Activated CD4-positive, alpha-beta T cell treated with anti-CD3 and anti-CD28 coated beads, Interleukin-2, amount 10 ng/mL, durations not matched to agents 7 days and 5 days (primary cell): ENCODE measurements at regions not wholly inside any gene's neighbourhood (a gene's known extent, or its start where the extent isn't known, plus 50 kb on each side); places are given as distances from the start of the nearest gene placed in this dataset.

Source experiments
- CTCF ChIA-PET: fragments of 350-600 bp; sonication (Branson Sonifier 250); formaldehyde crosslinking; loops from one replicate; lab custom pipeline; 2021; ENCODE audit warnings: antibody characterized with exemption; lab: Charles Lee
- POLR2A ChIA-PET: fragments of 350-600 bp; sonication (Branson Sonifier 250); formaldehyde crosslinking; loops from one replicate; lab custom pipeline; 2021; ENCODE audit warnings: antibody characterized with exemption; lab: Charles Lee
- DNase-seq: peaks from one replicate; pipeline ENCODE4 v3.0.0-alpha.2; 2020
- H3K27ac Mint-ChIP-seq: one replicate; pipeline ENCODE4 v1.8.0; 2021; ENCODE audit warnings: mild to moderate bottlenecking, moderate library complexity, mixed read lengths
- H3K27me3 Mint-ChIP-seq: one replicate; pipeline ENCODE4 v1.8.0; 2021; ENCODE audit warnings: mixed read lengths
- H3K36me3 Mint-ChIP-seq: one replicate; pipeline ENCODE4 v1.8.0; 2021; ENCODE audit warnings: low read depth, mixed read lengths
- H3K4me1 Mint-ChIP-seq: one replicate; pipeline ENCODE4 v1.8.0; 2021; ENCODE audit warnings: mixed read lengths
- H3K4me3 Mint-ChIP-seq: one replicate; pipeline ENCODE4 v1.8.0; 2021; ENCODE audit warnings: mild to moderate bottlenecking, moderate library complexity, mixed read lengths
- H3K9me3 Mint-ChIP-seq: one replicate; pipeline ENCODE4 v1.8.0; 2021; ENCODE audit warnings: mixed read lengths

DNA sequence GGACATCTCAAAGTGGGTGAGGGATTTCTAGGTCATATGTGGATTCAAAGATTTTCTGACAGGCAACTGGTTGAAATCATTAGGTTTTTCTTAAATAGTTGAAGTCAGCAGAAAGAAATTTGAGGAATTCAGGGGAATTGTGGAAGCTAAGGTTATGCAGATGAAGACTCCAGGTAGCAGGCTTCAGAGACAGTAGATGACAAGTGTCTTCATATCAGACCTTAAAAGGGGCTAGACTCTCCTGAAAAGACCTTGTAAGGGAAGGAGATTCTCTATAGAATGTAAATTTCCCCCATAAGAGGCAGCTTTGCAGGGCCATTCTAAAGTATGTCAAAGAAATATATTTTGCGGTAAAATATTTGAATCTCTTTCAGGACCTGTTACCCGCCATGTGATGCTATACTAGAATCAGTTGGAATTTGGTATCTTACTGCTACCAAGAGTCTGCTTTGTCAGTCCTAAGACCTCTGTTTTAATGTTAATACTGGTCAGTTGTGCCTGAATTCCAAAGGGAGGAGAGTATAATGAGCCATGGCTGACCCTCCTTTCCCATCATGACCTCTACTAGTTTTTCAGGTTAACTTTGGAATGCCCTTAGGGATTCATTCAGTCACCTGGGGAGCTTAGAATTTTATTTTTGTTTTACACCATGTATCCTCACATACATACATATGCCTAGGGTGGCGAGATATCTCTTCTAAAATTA is 1115.5 kb upstream of the SLC10A2 start:
- peaks cover 8% of the 10 kb centered on the region for H3K9me3 Mint-ChIP-seq
- H3K27me3 Mint-ChIP-seq = no peaks in the 10 kb centered on the region
- H3K4me3 Mint-ChIP-seq = no peak overlapping the region
- no peak for DNase-seq
- H3K36me3 Mint-ChIP-seq = no peaks in the 10 kb centered on the region
- ChIA-PET POLR2A (no interaction called here), CTCF (no interaction called here)
- no peaks in the 10 kb centered on the region for H3K4me1 Mint-ChIP-seq
- no peak overlapping the region for H3K27ac Mint-ChIP-seq

DNA sequence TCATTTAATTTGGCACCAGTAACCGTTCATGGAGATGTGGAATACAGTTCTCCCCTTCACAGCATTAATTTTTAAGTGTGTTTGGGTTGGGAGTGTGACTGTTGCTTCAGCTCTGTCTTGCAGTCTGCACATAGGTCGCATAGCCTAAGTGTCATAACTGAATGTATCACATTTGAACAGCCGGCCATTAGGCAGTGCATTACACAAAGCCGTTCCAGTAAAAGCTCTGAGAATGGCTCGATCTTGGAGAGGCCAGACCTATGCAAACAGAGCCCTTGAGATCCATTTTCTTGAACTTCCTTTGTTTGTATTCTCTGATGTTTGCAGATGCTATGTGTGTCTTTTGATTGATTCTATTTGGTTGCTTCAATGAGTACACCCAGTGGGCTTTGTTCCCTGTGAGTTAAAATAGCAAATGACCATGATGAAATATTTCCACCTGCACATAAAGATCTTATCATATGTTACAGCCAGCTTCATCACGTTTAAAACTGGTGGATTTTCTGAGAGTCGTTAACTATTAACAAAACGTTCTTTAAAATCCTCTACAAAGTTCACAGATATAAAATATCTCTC is 1104.9 kb upstream of the SLC10A2 start:
- Mint-ChIP-seq H3K27ac (no peak overlapping the region), H3K4me1 (no peaks in the 10 kb centered on the region), H3K27me3 (no peaks in the 10 kb centered on the region), H3K9me3 (no peaks in the 10 kb centered on the region), H3K36me3 (no peaks in the 10 kb centered on the region), H3K4me3 (no peak overlapping the region)
- DNase-seq = no peak
- ChIA-PET CTCF (no interaction called here), POLR2A (no interaction called here)

DNA sequence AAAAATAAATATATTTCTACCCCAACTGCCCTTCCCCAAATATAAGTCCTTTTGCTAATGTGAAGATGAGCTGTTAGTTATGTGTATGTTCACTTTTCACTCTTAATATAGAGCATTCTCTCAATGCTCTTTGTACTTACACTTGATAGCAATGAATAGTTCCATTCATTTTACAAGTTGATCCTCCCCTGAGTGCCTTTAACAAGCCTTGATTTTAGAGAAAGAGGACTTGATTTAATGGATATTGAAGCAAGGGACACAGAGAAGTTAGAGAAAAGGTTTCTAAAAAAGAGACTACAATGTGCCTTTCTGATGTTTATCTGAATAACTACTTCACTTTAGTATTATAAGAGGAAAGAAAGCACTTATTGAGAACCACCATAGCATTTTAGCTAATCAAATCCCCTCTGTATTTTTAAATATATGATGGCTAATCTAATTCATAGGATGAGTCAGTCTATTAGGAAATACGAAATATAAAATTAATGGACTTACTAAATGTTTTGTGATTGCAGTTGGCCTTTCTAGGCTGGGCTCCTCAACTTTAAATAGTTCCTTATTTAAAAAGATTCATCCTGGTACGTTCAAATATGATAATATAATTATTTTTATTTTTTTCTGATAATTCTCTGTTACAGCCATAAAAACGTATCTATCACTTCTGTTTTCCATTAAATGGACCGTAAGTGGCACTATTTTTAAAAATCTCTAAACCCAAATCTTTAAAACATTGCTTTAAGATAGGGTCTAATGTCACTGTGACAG is 1097.8 kb upstream of the SLC10A2 start:
- Mint-ChIP-seq H3K36me3 (no peaks in the 10 kb centered on the region), H3K27ac (no peak overlapping the region), H3K27me3 (no peaks in the 10 kb centered on the region), H3K4me3 (no peak overlapping the region), H3K4me1 (no peaks in the 10 kb centered on the region), H3K9me3 (no peaks in the 10 kb centered on the region)
- ChIA-PET CTCF (no interaction called here), POLR2A (no interaction called here)
- DNase-seq = no peak

DNA sequence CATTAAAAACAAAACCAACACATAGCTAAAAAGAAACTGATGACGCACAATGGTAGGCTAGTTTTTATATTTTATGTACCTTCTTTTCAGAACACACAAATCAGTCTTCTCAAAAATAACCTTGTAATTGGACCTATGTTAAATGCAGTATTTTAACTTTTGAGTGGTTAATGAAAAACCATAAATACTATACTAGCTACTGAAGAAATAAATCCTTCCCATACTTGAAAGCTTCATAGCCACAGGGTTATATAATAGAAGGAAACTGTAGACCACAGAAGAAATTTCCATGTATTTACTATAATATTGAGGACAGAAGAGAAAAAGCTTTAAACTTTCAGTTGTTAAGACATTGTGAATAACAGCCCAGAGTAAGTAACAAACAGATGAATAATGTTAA is 1094.3 kb upstream of the SLC10A2 start:
- Mint-ChIP-seq H3K9me3 (no peaks in the 10 kb centered on the region), H3K27me3 (no peaks in the 10 kb centered on the region), H3K4me1 (no peaks in the 10 kb centered on the region), H3K36me3 (no peaks in the 10 kb centered on the region), H3K4me3 (no peak overlapping the region), H3K27ac (no peak overlapping the region)
- ChIA-PET CTCF (no interaction called here), POLR2A (no interaction called here)
- no peak for DNase-seq

DNA sequence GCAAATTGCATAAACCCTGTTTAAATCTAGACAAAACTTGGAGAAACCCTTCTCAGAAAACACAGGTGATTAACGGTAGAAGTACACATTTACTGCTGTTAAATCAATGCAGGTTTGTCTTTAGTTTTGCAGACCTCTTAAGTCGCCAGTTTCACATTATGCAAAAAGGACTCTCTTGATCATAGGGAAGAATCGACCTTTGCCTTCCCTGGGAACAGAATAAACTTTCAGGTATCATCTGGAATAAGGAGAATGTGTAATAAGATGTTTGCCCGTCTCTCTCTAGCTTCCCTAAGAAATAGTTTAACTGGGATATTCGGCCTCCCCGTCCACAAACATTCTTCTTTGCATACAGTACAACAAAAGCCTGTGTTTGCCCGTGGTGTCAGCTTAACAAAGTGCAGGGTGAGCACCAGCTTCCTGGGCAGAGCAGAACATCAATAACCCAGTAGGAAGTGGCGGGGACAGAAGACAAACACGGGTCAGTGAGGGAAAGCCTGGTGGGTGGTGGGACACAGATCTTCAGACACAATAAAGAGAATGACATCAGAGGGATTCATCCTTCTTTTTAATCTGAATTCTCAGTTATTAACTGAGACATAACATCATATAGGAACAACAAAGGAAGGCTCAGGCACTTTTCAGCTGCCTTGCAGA is 1077.7 kb upstream of the SLC10A2 start:
- no peaks in the 10 kb centered on the region for H3K27me3 Mint-ChIP-seq
- POLR2A ChIA-PET = no interaction called here
- DNase-seq = no peak
- CTCF ChIA-PET = no interaction called here
- H3K27ac Mint-ChIP-seq = no peak overlapping the region
- H3K9me3 Mint-ChIP-seq = no peaks in the 10 kb centered on the region
- no peaks in the 10 kb centered on the region for H3K4me1 Mint-ChIP-seq
- H3K36me3 Mint-ChIP-seq = no peaks in the 10 kb centered on the region
- H3K4me3 Mint-ChIP-seq = no peak overlapping the region

DNA sequence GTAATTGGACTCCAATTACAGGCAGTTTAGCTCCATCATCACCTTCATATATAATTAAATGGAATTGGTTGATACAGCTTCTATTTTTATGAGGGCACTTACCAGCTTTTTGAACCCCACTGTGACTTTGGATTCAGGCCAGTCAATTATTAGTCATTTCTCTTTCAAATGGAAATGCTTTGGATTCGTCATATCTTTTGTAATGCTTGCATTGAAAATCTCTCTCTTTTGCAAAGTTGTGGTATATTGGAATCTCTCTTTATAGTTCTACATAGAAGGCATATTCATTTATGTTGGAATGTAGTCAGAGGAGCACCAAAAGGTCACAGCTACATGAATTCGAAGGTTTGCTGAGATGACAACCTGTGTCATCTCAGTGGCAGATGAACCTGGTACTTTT is 1074.3 kb upstream of the SLC10A2 start:
- H3K9me3 Mint-ChIP-seq = no peaks in the 10 kb centered on the region
- no peaks in the 10 kb centered on the region for H3K4me1 Mint-ChIP-seq
- ChIA-PET CTCF (interaction anchor here (1.0 kb wide), 1 partner anchor 48 kb away, joined by 3 read pairs; no protein-coding TSS in a partner anchor), POLR2A (interaction anchor here (0.7 kb wide), 1 partner anchor 207 kb away, joined by 3 read pairs; no protein-coding TSS in a partner anchor)
- no peaks in the 10 kb centered on the region for H3K27me3 Mint-ChIP-seq
- no peak for DNase-seq
- no peaks in the 10 kb centered on the region for H3K36me3 Mint-ChIP-seq
- H3K4me3 Mint-ChIP-seq = no peak overlapping the region
- no peak overlapping the region for H3K27ac Mint-ChIP-seq

DNA sequence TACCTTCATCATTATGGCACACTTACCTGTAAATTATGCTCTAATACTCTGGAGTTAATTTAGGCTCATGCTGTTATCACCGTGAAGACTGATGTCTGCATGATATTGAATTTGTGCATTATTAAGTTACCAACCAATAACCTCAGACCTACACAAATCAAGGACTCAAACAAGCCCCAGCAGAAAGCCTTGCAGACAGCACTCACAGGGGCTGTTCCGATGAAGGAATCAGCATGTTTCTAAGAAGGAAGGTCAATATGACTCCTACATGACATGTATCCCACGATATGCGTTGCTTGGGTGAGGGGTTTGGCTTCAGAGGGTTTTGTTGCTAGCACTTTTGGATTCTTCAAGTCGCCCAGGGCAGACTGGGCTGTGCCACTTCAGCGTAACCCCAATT is 1071.2 kb upstream of the SLC10A2 start:
- no peak overlapping the region for H3K4me3 Mint-ChIP-seq
- no peaks in the 10 kb centered on the region for H3K4me1 Mint-ChIP-seq
- H3K9me3 Mint-ChIP-seq = no peaks in the 10 kb centered on the region
- no peak for DNase-seq
- POLR2A ChIA-PET = no interaction called here
- no peak overlapping the region for H3K27ac Mint-ChIP-seq
- CTCF ChIA-PET = no interaction called here
- H3K36me3 Mint-ChIP-seq = no peaks in the 10 kb centered on the region
- H3K27me3 Mint-ChIP-seq = no peaks in the 10 kb centered on the region

DNA sequence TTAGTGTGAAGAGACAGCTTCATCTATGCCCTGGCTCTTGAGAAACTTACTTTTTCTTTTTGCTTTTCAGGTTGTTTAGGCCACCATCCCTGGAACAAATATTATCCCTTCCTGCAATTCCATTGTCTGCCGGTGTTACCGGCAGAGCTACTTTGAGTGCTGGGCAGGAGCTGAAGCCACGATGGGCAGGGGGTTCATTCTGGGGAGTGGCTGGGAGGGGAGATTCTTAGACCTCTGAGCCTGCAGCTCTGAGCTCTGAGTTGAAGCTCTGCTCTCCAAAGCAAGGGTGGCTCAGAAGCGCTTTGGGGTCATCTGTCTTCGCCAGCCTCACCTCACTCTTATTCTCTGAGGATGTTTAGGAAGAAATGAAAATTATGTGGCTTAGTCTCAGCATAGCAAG is 1066.6 kb upstream of the SLC10A2 start:
- Mint-ChIP-seq H3K36me3 (no peaks in the 10 kb centered on the region), H3K9me3 (no peaks in the 10 kb centered on the region), H3K27ac (no peak overlapping the region), H3K4me1 (no peaks in the 10 kb centered on the region), H3K27me3 (no peaks in the 10 kb centered on the region), H3K4me3 (no peak overlapping the region)
- ChIA-PET CTCF (no interaction called here), POLR2A (no interaction called here)
- DNase-seq = no peak

DNA sequence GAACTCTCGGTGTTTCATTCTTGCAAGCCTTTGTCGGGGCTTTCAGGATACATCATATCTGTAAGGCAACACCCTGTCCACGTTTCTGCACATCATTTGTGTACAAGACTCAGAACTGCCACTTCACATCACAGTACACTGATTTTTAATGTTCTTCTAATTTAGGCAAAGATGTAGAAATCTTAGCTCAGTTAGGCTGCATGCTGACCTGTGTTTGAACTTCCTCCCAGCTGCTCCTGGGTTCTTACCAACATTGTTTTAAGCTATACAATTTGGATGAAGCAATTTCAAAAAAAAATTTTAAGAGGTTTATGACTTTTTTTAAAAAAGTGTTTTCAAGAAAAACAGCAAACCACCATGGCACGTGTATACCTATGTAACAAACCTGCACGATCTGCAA is 1047.9 kb upstream of the SLC10A2 start:
- ChIA-PET POLR2A (no interaction called here), CTCF (no interaction called here)
- no peak overlapping the region for H3K27ac Mint-ChIP-seq
- no peak overlapping the region for H3K4me3 Mint-ChIP-seq
- no peaks in the 10 kb centered on the region for H3K9me3 Mint-ChIP-seq
- H3K36me3 Mint-ChIP-seq = no peaks in the 10 kb centered on the region
- H3K27me3 Mint-ChIP-seq = no peaks in the 10 kb centered on the region
- H3K4me1 Mint-ChIP-seq = no peaks in the 10 kb centered on the region
- DNase-seq = no peak

DNA sequence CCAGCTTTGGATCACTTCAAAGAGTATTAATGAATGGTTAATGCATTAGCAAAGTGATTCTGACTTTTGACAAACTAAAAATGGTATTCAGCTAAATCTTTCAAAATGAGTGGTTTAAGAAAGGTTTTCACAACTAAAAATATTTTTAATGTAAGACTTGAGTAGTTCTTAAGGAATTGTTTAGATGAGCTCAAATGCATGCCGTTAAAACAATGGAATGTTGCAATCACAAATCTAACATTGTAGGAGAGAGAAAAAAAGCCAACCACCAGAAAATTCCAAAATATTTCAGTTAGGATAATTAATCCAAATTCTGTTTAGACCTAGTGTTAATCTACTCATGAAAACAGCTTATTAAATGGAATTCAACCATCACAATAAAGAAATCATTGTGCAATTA is 1044.8 kb upstream of the SLC10A2 start:
- Mint-ChIP-seq H3K36me3 (no peaks in the 10 kb centered on the region), H3K27me3 (no peaks in the 10 kb centered on the region), H3K4me3 (no peak overlapping the region), H3K9me3 (peaks cover 6% of the 10 kb centered on the region), H3K4me1 (no peaks in the 10 kb centered on the region), H3K27ac (no peak overlapping the region)
- CTCF ChIA-PET = interaction anchor here (1.3 kb wide), 1 partner anchor 9 kb away, joined by 3 read pairs; no protein-coding TSS in a partner anchor
- POLR2A ChIA-PET = no interaction called here
- no peak for DNase-seq

DNA sequence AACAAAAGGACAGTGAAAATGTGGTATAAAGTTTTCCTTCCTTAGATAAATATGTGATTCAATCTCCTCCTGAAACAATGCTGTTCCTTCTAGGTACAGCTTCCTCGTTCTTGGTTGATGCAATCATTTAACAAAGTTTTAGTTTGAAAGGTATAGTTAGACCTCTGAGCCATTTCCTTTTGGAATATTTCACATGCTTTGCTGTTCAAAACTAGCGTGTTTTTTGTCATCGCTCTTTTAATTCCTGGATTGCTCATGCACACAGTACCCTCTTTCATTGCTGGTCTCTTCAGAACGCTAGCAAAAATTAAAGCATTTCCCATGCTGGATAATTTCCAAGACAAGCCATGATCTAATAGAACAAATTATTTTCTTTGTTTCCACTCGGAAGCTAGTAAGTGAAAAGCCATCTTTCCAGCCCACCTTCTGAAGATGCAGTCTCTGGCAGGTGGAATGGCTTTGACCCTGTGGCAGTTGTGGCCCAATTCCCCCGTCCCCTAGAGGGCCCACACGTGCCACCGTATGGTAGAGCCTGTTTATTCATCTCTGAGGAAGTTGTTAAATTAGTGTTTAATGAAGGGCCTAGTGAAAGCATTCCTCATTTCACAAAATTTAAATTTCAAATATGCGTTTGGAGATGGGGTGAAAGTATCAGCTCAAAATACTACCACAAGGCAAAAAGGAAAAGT is 1040.6 kb upstream of the SLC10A2 start:
- no peaks in the 10 kb centered on the region for H3K27me3 Mint-ChIP-seq
- H3K4me3 Mint-ChIP-seq = no peak overlapping the region
- no peak overlapping the region for H3K27ac Mint-ChIP-seq
- POLR2A ChIA-PET = no interaction called here
- H3K36me3 Mint-ChIP-seq = no peaks in the 10 kb centered on the region
- peaks cover 6% of the 10 kb centered on the region for H3K9me3 Mint-ChIP-seq
- CTCF ChIA-PET = no interaction called here
- no peak for DNase-seq
- no peaks in the 10 kb centered on the region for H3K4me1 Mint-ChIP-seq

DNA sequence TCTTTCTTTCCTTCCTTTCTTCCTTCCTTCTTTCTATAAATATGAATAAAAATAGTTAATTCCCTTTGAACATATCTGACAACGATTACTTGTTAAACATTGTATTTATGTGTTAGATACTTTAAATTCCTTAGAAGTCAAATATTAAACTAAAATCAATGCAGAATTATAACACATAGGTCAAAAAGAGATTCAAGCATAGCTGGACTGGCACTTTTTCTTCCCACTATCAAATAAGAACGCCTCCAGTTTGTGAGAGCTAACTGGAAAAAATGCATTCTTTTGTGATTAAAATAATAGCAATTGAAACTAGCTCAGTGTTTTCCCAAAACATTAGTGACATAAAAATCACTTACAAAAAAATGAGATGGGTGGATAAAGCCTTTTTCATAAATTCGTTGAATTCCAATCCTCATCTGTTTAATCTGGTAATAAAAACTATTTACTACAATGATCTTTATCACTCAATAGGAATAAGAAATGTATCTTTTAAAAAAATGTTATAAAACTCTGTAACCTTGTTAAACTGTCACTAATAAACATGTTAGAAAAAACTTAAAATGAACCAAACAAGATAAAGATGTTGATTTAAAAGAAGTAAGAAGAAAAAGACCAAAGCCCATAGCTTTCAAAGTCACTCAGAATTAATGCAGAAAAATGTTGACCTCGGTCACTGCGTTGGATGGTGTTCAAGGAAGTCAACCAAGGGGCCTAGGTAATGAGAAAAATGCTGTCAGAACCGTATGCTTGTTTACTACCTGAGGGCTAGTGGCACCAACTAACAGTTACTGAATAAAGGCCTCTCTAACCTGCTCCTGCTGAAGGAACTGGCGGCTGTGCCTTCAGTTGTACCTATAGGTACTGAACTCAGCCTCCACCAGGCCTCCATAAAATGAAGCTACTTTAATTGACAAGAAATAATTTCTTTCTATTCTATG is 1039.5 kb upstream of the SLC10A2 start:
- H3K27ac Mint-ChIP-seq = no peak overlapping the region
- no peaks in the 10 kb centered on the region for H3K36me3 Mint-ChIP-seq
- H3K4me3 Mint-ChIP-seq = no peak overlapping the region
- POLR2A ChIA-PET = no interaction called here
- no peaks in the 10 kb centered on the region for H3K27me3 Mint-ChIP-seq
- no peak for DNase-seq
- CTCF ChIA-PET = no interaction called here
- H3K4me1 Mint-ChIP-seq = no peaks in the 10 kb centered on the region
- H3K9me3 Mint-ChIP-seq = peaks cover 6% of the 10 kb centered on the region
